SK-N-SH (cell line): ENCODE measurements at regions not wholly inside any gene's neighbourhood (a gene's known extent, or its start where the extent isn't known, plus 50 kb on each side); places are given as distances from the start of the nearest gene placed in this dataset.

Experiments used
- EP300 ChIP-seq, 2 experiments: IDR thresholded peaks; 2 replicates each; pipeline versions ENCODE4 v1.4.0 to v1.6.1; 2012; ENCODE audit warnings: borderline replicate concordance in 1 of 2, low read depth in 1 of 2, low read length in 1 of 2
- RCOR1 ChIP-seq: fragments of 150-350 bp; IDR thresholded peaks from 2 replicates; pipeline ENCODE4 v1.6.1; 2017; ENCODE audit warnings: antibody characterized with exemption, low read length
- TF ChIP-seq, protein P1 (sequence below): IDR thresholded peaks from 2 replicates; pipeline ENCODE4 v1.4.0; 2012; ENCODE audit warnings: low read depth, borderline replicate concordance

DNA sequence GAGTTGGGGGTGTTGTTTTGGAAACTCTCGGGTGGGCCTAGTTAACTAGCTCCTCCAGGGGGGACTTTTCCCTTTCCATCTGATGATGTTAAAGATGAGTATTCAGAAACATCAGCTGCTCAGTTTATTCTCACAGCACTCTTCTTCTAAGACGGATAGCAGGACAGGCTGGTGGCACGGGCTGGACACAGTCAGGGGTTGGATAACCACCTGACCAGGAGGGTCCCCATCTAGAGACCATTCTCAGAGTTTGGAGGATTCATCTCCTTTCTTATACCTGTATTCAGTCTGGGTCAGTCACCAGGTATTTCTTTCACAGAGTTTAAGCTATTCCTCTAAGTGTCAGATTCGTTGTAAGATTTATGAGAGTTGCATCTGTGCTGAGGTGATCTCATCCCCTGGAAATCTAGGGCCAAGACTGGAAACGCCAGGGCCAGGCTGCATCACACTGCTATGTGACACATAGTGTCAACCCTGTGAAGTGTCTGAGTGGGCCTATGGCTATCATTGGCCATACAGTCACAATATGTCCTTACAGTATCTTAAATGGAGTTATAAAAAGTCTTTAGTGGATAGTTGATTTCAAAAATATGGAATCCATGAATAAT, 111.7 kb downstream of the FAM50B start:
- no peak for TF ChIP-seq EP300 (IDR thresholded peaks at IDR 0.05; ENCODE audit: borderline replicate concordance in 1 of 2, low read depth in 1 of 2, low read length in 1 of 2)
- TF ChIP-seq, protein P1, sequence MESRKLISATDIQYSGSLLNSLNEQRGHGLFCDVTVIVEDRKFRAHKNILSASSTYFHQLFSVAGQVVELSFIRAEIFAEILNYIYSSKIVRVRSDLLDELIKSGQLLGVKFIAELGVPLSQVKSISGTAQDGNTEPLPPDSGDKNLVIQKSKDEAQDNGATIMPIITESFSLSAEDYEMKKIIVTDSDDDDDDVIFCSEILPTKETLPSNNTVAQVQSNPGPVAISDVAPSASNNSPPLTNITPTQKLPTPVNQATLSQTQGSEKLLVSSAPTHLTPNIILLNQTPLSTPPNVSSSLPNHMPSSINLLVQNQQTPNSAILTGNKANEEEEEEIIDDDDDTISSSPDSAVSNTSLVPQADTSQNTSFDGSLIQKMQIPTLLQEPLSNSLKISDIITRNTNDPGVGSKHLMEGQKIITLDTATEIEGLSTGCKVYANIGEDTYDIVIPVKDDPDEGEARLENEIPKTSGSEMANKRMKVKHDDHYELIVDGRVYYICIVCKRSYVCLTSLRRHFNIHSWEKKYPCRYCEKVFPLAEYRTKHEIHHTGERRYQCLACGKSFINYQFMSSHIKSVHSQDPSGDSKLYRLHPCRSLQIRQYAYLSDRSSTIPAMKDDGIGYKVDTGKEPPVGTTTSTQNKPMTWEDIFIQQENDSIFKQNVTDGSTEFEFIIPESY = no peak
- TF ChIP-seq RCOR1 = no peak
